GM10266 (cell line): ENCODE measurements at regions not wholly inside any gene's neighbourhood (a gene's known extent, or its start where the extent isn't known, plus 50 kb on each side); places are given as distances from the start of the nearest gene placed in this dataset.

Experiments used
- DNase-seq: peaks from one replicate; pipeline ENCODE4 v3.0.0; 2012; ENCODE audit errors: extremely low spot score
- CTCF ChIP-seq: IDR thresholded peaks from 2 replicates; pipeline ENCODE4 v1.5.1; 2012; ENCODE audit warnings: mild to moderate bottlenecking, low read depth; ENCODE audit not compliant: control insufficient read depth, insufficient read depth; ENCODE audit errors: missing control alignments

- no peak for TF ChIP-seq CTCF
- DNase-seq: no peak
Measured at GRCh38 chr19:31598730-31599238, 249.5 kb upstream of the TSHZ3 start.

GRCh38 chr19:31600731-31601295, 251.6 kb upstream of the TSHZ3 start:
- no peak for DNase-seq

GRCh38 chr19:31601855-31602254, 252.6 kb upstream of the TSHZ3 start:
- TF ChIP-seq CTCF: no peak
- DNase-seq: no peak

More at GRCh38 chr19:31600731-31601295, 251.6 kb upstream of the TSHZ3 start:
- TF ChIP-seq CTCF: no peak

- DNase-seq: no peak
- TF ChIP-seq CTCF: no peak
Measured at GRCh38 chr19:31602548-31602947, 253.3 kb upstream of the TSHZ3 start.

- no peak for DNase-seq
- TF ChIP-seq CTCF: no peak
Measured at GRCh38 chr19:31604493-31605040, 255.3 kb upstream of the TSHZ3 start.

GRCh38 chr19:31610018-31610417, 260.8 kb upstream of the TSHZ3 start:
- no peak for DNase-seq
- TF ChIP-seq CTCF: no peak

- no peak for DNase-seq
- no peak for TF ChIP-seq CTCF
Measured at GRCh38 chr19:31611046-31611877, 262.0 kb upstream of the TSHZ3 start.
